H9 (cell line): ENCODE measurements at regions not wholly inside any gene's neighbourhood (a gene's known extent, or its start where the extent isn't known, plus 50 kb on each side); places are given as distances from the start of the nearest gene placed in this dataset.

Experiments
- DNase-seq: peaks from one replicate; pipeline ENCODE4 v3.0.0-alpha.2; 2017
- H2AFZ ChIP-seq: one replicate; pipeline ENCODE4 v1.6.1; 2013; ENCODE audit warnings: mild to moderate bottlenecking, low read length, control low read depth, moderate library complexity
- H2AK5ac ChIP-seq: 2 replicates; pipeline ENCODE4 v1.6.1; 2013; ENCODE audit warnings: low read length, control low read depth, mixed read lengths; ENCODE audit not compliant: insufficient read length
- H2BK120ac ChIP-seq: one replicate; pipeline ENCODE4 v1.6.1; 2013; ENCODE audit warnings: low read depth, mild to moderate bottlenecking, low read length, control low read depth, inconsistent platforms; ENCODE audit not compliant: poor library complexity, severe bottlenecking
- H2BK12ac ChIP-seq: 2 replicates; pipeline ENCODE4 v1.6.1; 2013; ENCODE audit warnings: low read length, control low read depth, mixed read lengths, low read depth; ENCODE audit not compliant: insufficient read length
- H2BK15ac ChIP-seq: 2 replicates; pipeline ENCODE4 v1.6.1; 2013; ENCODE audit warnings: low read depth, low read length, control low read depth
- H2BK20ac ChIP-seq: one replicate; pipeline ENCODE4 v1.6.1; 2013; ENCODE audit warnings: low read depth, mild to moderate bottlenecking, low read length, control low read depth, inconsistent platforms; ENCODE audit not compliant: poor library complexity, severe bottlenecking
- H2BK5ac ChIP-seq: 2 replicates; pipeline ENCODE4 v1.6.1; 2013; ENCODE audit warnings: low read length, control low read depth, mixed read lengths; ENCODE audit not compliant: insufficient read length
- H3K14ac ChIP-seq: 2 replicates; pipeline ENCODE4 v1.6.1; 2013; ENCODE audit warnings: low read length, control low read depth; ENCODE audit not compliant: insufficient read depth
- H3K18ac ChIP-seq: 2 replicates; pipeline ENCODE4 v1.6.1; 2013; ENCODE audit warnings: low read depth, mild to moderate bottlenecking, mixed read lengths, low read length, control low read depth; ENCODE audit not compliant: insufficient read length
- H3K23ac ChIP-seq: 2 replicates; pipeline ENCODE4 v1.6.1; 2013; ENCODE audit warnings: low read length, control low read depth, mixed read lengths, low read depth; ENCODE audit not compliant: insufficient read length
- H3K23me2 ChIP-seq: 2 replicates; pipeline ENCODE4 v1.6.1; 2013; ENCODE audit warnings: low read depth, mild to moderate bottlenecking, mixed read lengths, low read length, control low read depth; ENCODE audit not compliant: insufficient read length, poor library complexity, severe bottlenecking
- H3K27ac ChIP-seq: 2 replicates; pipeline ENCODE4 v1.5.1; 2013; ENCODE audit warnings: low read length, control low read depth, mixed read lengths, low read depth; ENCODE audit not compliant: insufficient read length
- H3K27me3 ChIP-seq: 2 replicates; pipeline ENCODE4 v1.6.1; 2013; ENCODE audit warnings: low read length, control low read depth, inconsistent platforms; ENCODE audit not compliant: insufficient read depth
- H3K4ac ChIP-seq: 2 replicates; pipeline ENCODE4 v1.6.1; 2013; ENCODE audit warnings: low read depth, mild to moderate bottlenecking, control low read depth, inconsistent platforms, low read length, moderate library complexity
- H3K4me1 ChIP-seq: 2 replicates; pipeline ENCODE4 v1.6.1; 2013; ENCODE audit warnings: low read length, control low read depth, inconsistent platforms; ENCODE audit not compliant: insufficient read depth
- H3K4me2 ChIP-seq: 2 replicates; pipeline ENCODE4 v1.6.1; 2013; ENCODE audit warnings: low read length, control low read depth, mixed read lengths; ENCODE audit not compliant: insufficient read length, insufficient read depth
- H3K56ac ChIP-seq: 2 replicates; pipeline ENCODE4 v1.6.1; 2013; ENCODE audit warnings: low read depth, mild to moderate bottlenecking, mixed read lengths, low read length, control low read depth; ENCODE audit not compliant: insufficient read length
- H3K79me1 ChIP-seq: 2 replicates; pipeline ENCODE4 v1.6.1; 2013; ENCODE audit warnings: low read depth, mild to moderate bottlenecking, moderate library complexity, low read length, control low read depth, inconsistent platforms; ENCODE audit not compliant: insufficient read depth, poor library complexity, severe bottlenecking
- H3K79me2 ChIP-seq: 2 replicates; pipeline ENCODE4 v1.6.1; 2013; ENCODE audit warnings: low read length, control low read depth, inconsistent platforms; ENCODE audit not compliant: insufficient read depth
- H3K9ac ChIP-seq: 2 replicates; pipeline ENCODE4 v1.6.1; 2013; ENCODE audit warnings: low read length, control low read depth, mixed read lengths; ENCODE audit not compliant: insufficient read length; ENCODE audit errors: extremely low read depth
- H3K9me3 ChIP-seq: one replicate; pipeline ENCODE4 v1.6.1; 2013; ENCODE audit warnings: low read depth, low read length, inconsistent platforms; ENCODE audit not compliant: control insufficient read depth
- H3T11ph ChIP-seq: one replicate; pipeline ENCODE4 v1.6.1; 2013; ENCODE audit warnings: mild to moderate bottlenecking, low read length, control low read depth, inconsistent platforms
- H4K20me1 ChIP-seq: one replicate; pipeline ENCODE4 v1.6.1; 2013; ENCODE audit not compliant: control insufficient read depth, insufficient read length, insufficient read depth
- H4K5ac ChIP-seq: 2 replicates; pipeline ENCODE4 v1.6.1; 2013; ENCODE audit warnings: low read depth, mild to moderate bottlenecking, mixed read lengths, low read length, control low read depth; ENCODE audit not compliant: insufficient read length
- H4K8ac ChIP-seq: replicated peaks from 2 replicates; pipeline ENCODE4 v1.6.1; 2013; ENCODE audit warnings: low read length, control low read depth, mixed read lengths, low read depth; ENCODE audit not compliant: insufficient read length
- H4K91ac ChIP-seq: 2 replicates; pipeline ENCODE4 v1.6.1; 2013; ENCODE audit warnings: low read depth, mild to moderate bottlenecking, moderate library complexity, mixed read lengths, low read length, control low read depth; ENCODE audit not compliant: insufficient read length
- H3K27ac Mint-ChIP-seq, 3 experiments: 2 replicates in 2 of 3; 3 replicates in 1 of 3; pipeline ENCODE4 v1.8.0; 2020 to 2021; ENCODE audit warnings: mixed read lengths in 3 of 3, mild to moderate bottlenecking in 1 of 3, moderate library complexity in 1 of 3
- H3K27me3 Mint-ChIP-seq: 2 replicates; pipeline ENCODE4 v1.8.0; 2021; ENCODE audit warnings: low read depth, mild to moderate bottlenecking, moderate library complexity, mixed read lengths
- H3K36me3 Mint-ChIP-seq, 3 experiments: 2 replicates in 2 of 3; 3 replicates in 1 of 3; pipeline ENCODE4 v1.8.0; 2020 to 2021; ENCODE audit warnings: low read depth in 3 of 3, mixed read lengths in 3 of 3; ENCODE audit not compliant: insufficient read depth in 1 of 3
- H3K4me1 Mint-ChIP-seq, 2 experiments: 2 replicates each; pipeline ENCODE4 v1.8.0; 2020; ENCODE audit warnings: mixed read lengths in 2 of 2
- H3K4me3 Mint-ChIP-seq, 2 experiments: 2 replicates in 1 of 2; 3 replicates in 1 of 2; pipeline ENCODE4 v1.8.0; 2020 to 2021; ENCODE audit warnings: mild to moderate bottlenecking in 2 of 2, mixed read lengths in 2 of 2, moderate library complexity in 1 of 2
- H3K9me3 Mint-ChIP-seq, 2 experiments: 2 replicates in 1 of 2; 3 replicates in 1 of 2; pipeline ENCODE4 v1.8.0; 2020; ENCODE audit warnings: mild to moderate bottlenecking in 2 of 2, mixed read lengths in 2 of 2, moderate library complexity in 1 of 2
- CTCF ChIP-seq: fragments of 200-600 bp; sonication (generic); conservative IDR thresholded peaks from 3 replicates; pipeline ENCODE4 v1.8.0; 2021; ENCODE audit warnings: antibody characterized with exemption, mild to moderate bottlenecking
- WGBS: extraction: QIAGEN DNeasy Blood & Tissue Kit; methylation state at CpG from one replicate; pipeline ENCODE4 v1.1.7; 2013; ENCODE audit warnings: missing lambda C conversion rate, low lambda C conversion rate, mixed read lengths; ENCODE audit not compliant: insufficient read length; ENCODE audit errors: extremely low coverage; 5-methylcytosine and 5-hydroxymethylcytosine counted together

DNA sequence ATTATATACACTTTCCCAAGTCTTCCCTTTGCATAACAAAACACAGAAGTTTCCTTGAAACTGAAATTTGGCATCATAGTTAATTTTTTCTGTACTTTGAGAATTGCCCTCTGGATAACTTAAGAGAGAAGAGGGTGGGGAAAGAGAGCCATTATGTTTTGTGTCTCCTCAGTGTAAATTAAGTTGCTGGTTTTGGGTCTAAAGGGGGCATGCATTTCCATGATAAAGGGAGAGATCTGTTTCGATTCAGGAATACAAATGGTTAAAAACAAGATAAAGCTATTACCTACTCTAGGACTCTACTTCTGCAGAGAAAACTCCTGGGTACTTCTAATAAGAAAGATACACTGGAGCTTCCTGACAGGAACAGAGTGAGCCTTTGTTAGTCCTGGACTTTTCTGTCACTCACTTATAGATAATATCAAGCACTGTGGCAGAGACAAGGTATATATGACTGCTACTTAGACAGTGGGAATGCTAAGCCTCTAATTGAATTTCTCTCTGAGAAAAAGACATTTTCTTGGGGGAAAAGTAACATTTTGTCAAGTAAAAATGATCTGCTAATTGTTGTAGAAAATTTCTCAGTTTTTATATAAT, 142.8 kb upstream of the PCDH9 start:
- Histone ChIP-seq H3K23me2 (no peaks in the 10 kb centered on the region), H4K5ac (no peak overlapping the region), H2BK20ac (no peak overlapping the region), H3K9ac (no peak overlapping the region), H3K23ac (no peak overlapping the region), H2AK5ac (no peak overlapping the region), H3K79me1 (no peaks in the 10 kb centered on the region), H2AFZ (no peak overlapping the region), H3K27ac (no peak overlapping the region), H2BK12ac (no peak overlapping the region), H4K91ac (no peak overlapping the region), H4K8ac (no peak overlapping the region), H3K56ac (no peak overlapping the region), H2BK120ac (no peak overlapping the region), H3K4me2 (no peak overlapping the region), H3K18ac (no peak overlapping the region), H3K14ac (no peak overlapping the region), H3K4ac (no peak overlapping the region), H2BK5ac (no peak overlapping the region), H3K79me2 (no peaks in the 10 kb centered on the region), H3T11ph (no peak overlapping the region), H4K20me1 (no peaks in the 10 kb centered on the region), H3K27me3 (no peaks in the 10 kb centered on the region), H2BK15ac (no peak overlapping the region), H3K9me3 (no peaks in the 10 kb centered on the region), H3K4me1 (no peaks in the 10 kb centered on the region)
- TF ChIP-seq CTCF: no peak
- Mint-ChIP-seq H3K27me3 (no peaks in the 10 kb centered on the region), H3K9me3 (no peaks in the 10 kb centered on the region), H3K36me3 (no peaks in the 10 kb centered on the region), H3K4me3 (no peak overlapping the region), H3K4me1 (peaks cover 8% of the 10 kb centered on the region in 2 experiments), H3K27ac (peak overlapping the region in 1 of 3 experiments; percentile 5; a peak in 1 of 7 replicates)
- WGBS: no CpG with 5 or more reads among the region's 1 CpG
- DNase-seq: no peak
